Endothelial cell (in vitro differentiated cells): ENCODE measurements at regions not wholly inside any gene's neighbourhood (a gene's known extent, or its start where the extent isn't known, plus 50 kb on each side); places are given as distances from the start of the nearest gene placed in this dataset.
"Not testable (repeated sequence)": the region's sequence is repeated elsewhere in the genome, so short reads cannot be mapped to it uniquely, and the experiment has no call there.

ENCODE experiments used
- DNase-seq: peaks from one replicate; pipeline ENCODE4 v3.0.0; 2021; ENCODE audit warnings: low spot score
- H3K27ac Mint-ChIP-seq: one replicate; pipeline ENCODE4 v1.8.0; 2021; ENCODE audit warnings: mixed read lengths, inconsistent platforms; ENCODE audit not compliant: unreplicated experiment
- H3K27me3 Mint-ChIP-seq: one replicate; pipeline ENCODE4 v1.8.0; 2021; ENCODE audit warnings: mild to moderate bottlenecking, moderate library complexity, mixed read lengths, inconsistent platforms; ENCODE audit not compliant: unreplicated experiment
- H3K36me3 Mint-ChIP-seq: one replicate; pipeline ENCODE4 v1.8.0; 2021; ENCODE audit warnings: mild to moderate bottlenecking, low read depth, mixed read lengths, inconsistent platforms; ENCODE audit not compliant: unreplicated experiment
- H3K4me1 Mint-ChIP-seq: one replicate; pipeline ENCODE4 v1.8.0; 2021; ENCODE audit warnings: mild to moderate bottlenecking, mixed read lengths, inconsistent platforms; ENCODE audit not compliant: unreplicated experiment
- H3K4me3 Mint-ChIP-seq: one replicate; pipeline ENCODE4 v1.8.0; 2021; ENCODE audit warnings: mild to moderate bottlenecking, mixed read lengths, inconsistent platforms; ENCODE audit not compliant: unreplicated experiment
- H3K9me3 Mint-ChIP-seq: one replicate; pipeline ENCODE4 v1.8.0; 2021; ENCODE audit warnings: mixed read lengths, inconsistent platforms; ENCODE audit not compliant: unreplicated experiment
- TF ChIP-seq, protein P1 (sequence below): fragments of 200-600 bp; sonication (generic); IDR thresholded peaks from one replicate; pipeline ENCODE4 v1.5.0; 2021; ENCODE audit warnings: antibody characterized with exemption; ENCODE audit not compliant: unreplicated experiment

DNA sequence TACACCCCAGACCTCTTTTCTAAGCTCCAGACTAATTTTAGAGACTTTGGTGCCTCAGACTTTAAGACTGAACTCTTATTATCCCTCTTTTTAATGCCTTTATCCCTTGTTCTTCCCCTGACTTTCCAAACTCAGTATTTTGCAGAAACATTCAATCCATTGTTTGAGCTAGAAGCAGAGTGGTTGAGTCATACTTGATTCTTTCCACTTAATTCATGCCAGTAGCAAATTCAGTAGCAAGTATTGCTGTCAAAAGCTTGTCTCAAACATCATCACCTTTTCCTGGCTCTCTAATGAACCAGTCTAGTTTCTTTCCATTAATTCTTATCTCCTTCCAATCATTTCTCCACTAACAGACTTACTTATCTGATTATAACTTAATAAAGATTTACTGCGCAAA is 699.7 kb upstream of the ZNF804A start:
- no peaks in the 10 kb centered on the region for H3K4me1 Mint-ChIP-seq
- no peak for DNase-seq

DNA sequence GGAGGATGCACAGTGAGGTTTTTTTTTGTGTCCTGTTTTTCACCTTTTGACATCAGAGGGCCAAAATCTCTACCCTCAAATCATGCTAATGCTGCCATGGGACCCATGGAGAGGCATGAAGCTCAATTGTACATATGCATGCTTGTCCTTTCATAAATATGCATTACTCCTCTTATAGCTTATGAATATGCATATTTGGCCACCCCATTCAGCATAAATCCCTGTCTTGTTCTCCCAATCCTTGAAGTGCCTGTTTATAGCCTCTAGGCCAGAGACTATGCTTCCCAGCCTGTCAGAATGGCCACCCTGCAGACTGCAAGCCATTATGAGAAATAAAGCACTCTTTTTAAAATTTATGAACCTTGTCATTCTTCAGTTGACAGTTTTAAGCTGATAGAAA is 696.4 kb upstream of the ZNF804A start:
- TF ChIP-seq, protein P1, sequence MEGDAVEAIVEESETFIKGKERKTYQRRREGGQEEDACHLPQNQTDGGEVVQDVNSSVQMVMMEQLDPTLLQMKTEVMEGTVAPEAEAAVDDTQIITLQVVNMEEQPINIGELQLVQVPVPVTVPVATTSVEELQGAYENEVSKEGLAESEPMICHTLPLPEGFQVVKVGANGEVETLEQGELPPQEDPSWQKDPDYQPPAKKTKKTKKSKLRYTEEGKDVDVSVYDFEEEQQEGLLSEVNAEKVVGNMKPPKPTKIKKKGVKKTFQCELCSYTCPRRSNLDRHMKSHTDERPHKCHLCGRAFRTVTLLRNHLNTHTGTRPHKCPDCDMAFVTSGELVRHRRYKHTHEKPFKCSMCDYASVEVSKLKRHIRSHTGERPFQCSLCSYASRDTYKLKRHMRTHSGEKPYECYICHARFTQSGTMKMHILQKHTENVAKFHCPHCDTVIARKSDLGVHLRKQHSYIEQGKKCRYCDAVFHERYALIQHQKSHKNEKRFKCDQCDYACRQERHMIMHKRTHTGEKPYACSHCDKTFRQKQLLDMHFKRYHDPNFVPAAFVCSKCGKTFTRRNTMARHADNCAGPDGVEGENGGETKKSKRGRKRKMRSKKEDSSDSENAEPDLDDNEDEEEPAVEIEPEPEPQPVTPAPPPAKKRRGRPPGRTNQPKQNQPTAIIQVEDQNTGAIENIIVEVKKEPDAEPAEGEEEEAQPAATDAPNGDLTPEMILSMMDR, result no peak

More for the DNA sequence above, 699.7 kb upstream of the ZNF804A start:
- Mint-ChIP-seq H3K4me3 (no peak overlapping the region), H3K9me3 (no peaks in the 10 kb centered on the region), H3K36me3 (no peaks in the 10 kb centered on the region), H3K27me3 (peaks cover 2% of the 10 kb centered on the region), H3K27ac (no peak overlapping the region)
- TF ChIP-seq, protein P1, result no peak

DNA sequence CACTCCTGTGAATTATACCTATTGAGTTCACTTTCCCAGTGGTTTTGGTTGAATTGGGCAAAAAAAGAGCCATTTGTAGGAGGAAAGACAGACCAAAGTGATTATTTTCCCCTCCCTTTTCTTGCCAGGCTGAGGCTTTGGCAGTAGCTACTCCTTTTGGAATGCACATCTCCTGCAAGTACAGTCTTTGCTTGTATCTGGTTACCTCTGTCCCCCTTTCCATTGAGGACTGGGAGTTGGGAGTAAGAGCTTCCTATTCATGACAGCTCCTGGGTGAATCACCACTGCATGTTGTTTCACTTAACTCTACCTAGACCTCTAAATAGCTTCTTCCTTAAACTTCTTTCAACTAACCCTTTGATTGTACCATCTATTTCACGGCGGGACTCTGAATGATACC is 695.3 kb upstream of the ZNF804A start:
- Mint-ChIP-seq H3K36me3 (no peaks in the 10 kb centered on the region), H3K9me3 (no peaks in the 10 kb centered on the region), H3K4me3 (no peak overlapping the region), H3K27ac (no peak overlapping the region), H3K27me3 (no peaks in the 10 kb centered on the region), H3K4me1 (no peaks in the 10 kb centered on the region)
- DNase-seq, result no peak
- TF ChIP-seq, protein P1, result no peak

More for the DNA sequence above, 696.4 kb upstream of the ZNF804A start:
- no peaks in the 10 kb centered on the region for H3K4me1 Mint-ChIP-seq
- H3K27ac Mint-ChIP-seq, result no peak overlapping the region
- no peaks in the 10 kb centered on the region for H3K9me3 Mint-ChIP-seq
- no peak overlapping the region for H3K4me3 Mint-ChIP-seq
- no peaks in the 10 kb centered on the region for H3K27me3 Mint-ChIP-seq
- no peaks in the 10 kb centered on the region for H3K36me3 Mint-ChIP-seq
- DNase-seq, result no peak

DNA sequence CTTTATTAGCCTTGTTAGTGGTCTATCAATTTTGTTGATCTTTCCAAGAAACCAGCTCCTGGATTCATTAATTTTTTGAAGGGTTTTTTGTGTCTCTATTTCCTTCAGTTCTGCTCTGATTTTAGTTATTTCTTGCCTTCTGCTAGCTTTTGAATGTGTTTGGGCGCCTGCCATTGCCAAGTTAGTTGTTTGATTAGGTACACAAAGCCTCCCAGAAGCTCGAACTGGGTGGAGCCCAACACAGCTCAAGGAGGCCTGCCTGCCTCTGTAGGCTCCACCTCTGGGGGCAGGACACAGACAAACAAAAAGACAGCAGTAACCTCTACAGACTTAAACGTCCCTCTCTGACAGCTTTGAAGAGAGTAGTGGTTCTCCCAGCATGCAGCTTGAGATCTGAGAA is 682.3 kb upstream of the ZNF804A start:
- DNase-seq, H3K27ac Mint-ChIP-seq, H3K9me3 Mint-ChIP-seq, H3K36me3 Mint-ChIP-seq, H3K4me3 Mint-ChIP-seq, H3K27me3 Mint-ChIP-seq, H3K4me1 Mint-ChIP-seq: not testable (repeated sequence)

DNA sequence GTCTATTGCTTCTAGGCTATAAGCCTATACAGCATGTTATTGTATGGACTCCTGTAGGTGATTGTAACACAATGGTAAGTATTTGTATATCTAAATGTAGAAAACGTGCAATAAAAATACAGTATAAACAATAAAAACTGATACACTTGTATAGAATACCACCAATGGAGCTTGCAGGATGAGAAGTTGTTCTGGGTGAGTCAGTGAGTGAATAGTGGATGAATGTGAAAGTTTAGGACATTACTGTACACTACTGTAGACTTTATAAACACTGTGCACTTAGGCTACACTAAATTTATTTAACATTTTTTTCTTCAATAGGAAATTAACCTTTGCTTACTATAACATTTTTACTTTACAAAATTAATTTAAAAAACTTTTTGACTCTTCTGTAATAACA is 679.2 kb upstream of the ZNF804A start:
- no peaks in the 10 kb centered on the region for H3K4me1 Mint-ChIP-seq
- H3K27ac Mint-ChIP-seq, result no peak overlapping the region
- no peaks in the 10 kb centered on the region for H3K27me3 Mint-ChIP-seq
- no peaks in the 10 kb centered on the region for H3K36me3 Mint-ChIP-seq
- TF ChIP-seq, protein P1, result no peak
- H3K9me3 Mint-ChIP-seq, result no peaks in the 10 kb centered on the region
- DNase-seq, result no peak
- no peak overlapping the region for H3K4me3 Mint-ChIP-seq

DNA sequence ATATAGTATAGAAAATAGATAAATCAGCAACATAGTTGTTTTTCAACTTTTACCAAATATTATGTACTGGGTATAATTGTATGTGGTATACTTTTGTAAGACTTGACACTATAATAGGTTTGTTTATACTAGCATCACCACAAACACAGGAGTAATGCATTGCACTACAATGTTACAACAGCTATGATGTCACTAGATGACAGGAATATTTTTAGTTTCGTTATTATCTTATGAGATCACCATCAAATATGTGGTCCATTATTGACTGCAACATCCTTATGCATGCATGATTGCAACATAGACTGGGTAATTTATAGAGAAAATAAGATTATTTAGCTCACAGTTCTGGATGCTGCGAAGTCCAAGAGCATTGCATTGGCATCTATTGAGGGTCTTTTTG is 678.4 kb upstream of the ZNF804A start:
- H3K36me3 Mint-ChIP-seq, result no peaks in the 10 kb centered on the region
- no peaks in the 10 kb centered on the region for H3K27me3 Mint-ChIP-seq
- H3K4me1 Mint-ChIP-seq, result no peaks in the 10 kb centered on the region

More for the DNA sequence above, 678.4 kb upstream of the ZNF804A start:
- no peak overlapping the region for H3K27ac Mint-ChIP-seq
- no peaks in the 10 kb centered on the region for H3K9me3 Mint-ChIP-seq
- TF ChIP-seq, protein P1, result no peak
- no peak for DNase-seq
- H3K4me3 Mint-ChIP-seq, result no peak overlapping the region
